MCF 10A (cell line): ENCODE measurements at regions not wholly inside any gene's neighbourhood (a gene's known extent, or its start where the extent isn't known, plus 50 kb on each side); places are given as distances from the start of the nearest gene placed in this dataset.

Experiments
- BruUV-seq: library from RNA; stranded (reverse); fragments of 400-500 nt; replicated peaks from 2 replicates; lab custom pipeline; 2021; lab: Mats Ljungman, UMichigan
- CTCF ChIA-PET: fragments of 300-600 bp; sonication (Branson Sonifier 250); formaldehyde crosslinking; extraction: SDS; loops from one replicate; lab custom pipeline; 2021; ENCODE audit warnings: antibody characterized with exemption, inconsistent platforms; lab: Yijun Ruan, JAX
- POLR2A ChIA-PET: fragments of 300-600, 350-650 bp; sonication (Branson Sonifier 250); formaldehyde crosslinking; extraction: SDS; loops from one replicate; lab custom pipeline; 2020; ENCODE audit warnings: antibody characterized with exemption, inconsistent platforms; lab: Yijun Ruan, JAX
- DNase-seq: peaks from one replicate; pipeline ENCODE4 v3.0.0-alpha.2; 2018; ENCODE audit not compliant: unreplicated experiment
- H3K27ac Mint-ChIP-seq: one replicate; pipeline ENCODE4 v1.8.0; 2022; ENCODE audit warnings: mild to moderate bottlenecking, low read depth, mixed read lengths; ENCODE audit not compliant: unreplicated experiment
- H3K27me3 Mint-ChIP-seq: one replicate; pipeline ENCODE4 v1.8.0; 2022; ENCODE audit warnings: mixed read lengths; ENCODE audit not compliant: insufficient read depth, unreplicated experiment
- H3K36me3 Mint-ChIP-seq: one replicate; pipeline ENCODE4 v1.8.0; 2022; ENCODE audit warnings: mild to moderate bottlenecking, moderate library complexity, mixed read lengths; ENCODE audit not compliant: insufficient read depth, unreplicated experiment
- H3K4me1 Mint-ChIP-seq: one replicate; pipeline ENCODE4 v1.8.0; 2022; ENCODE audit warnings: mixed read lengths; ENCODE audit not compliant: insufficient read depth, unreplicated experiment
- H3K4me3 Mint-ChIP-seq: one replicate; pipeline ENCODE4 v1.8.0; 2022; ENCODE audit warnings: mild to moderate bottlenecking, moderate library complexity, mixed read lengths; ENCODE audit not compliant: unreplicated experiment
- H3K9me3 Mint-ChIP-seq: one replicate; pipeline ENCODE4 v1.8.0; 2022; ENCODE audit warnings: mixed read lengths; ENCODE audit not compliant: unreplicated experiment
- CTCF ChIP-seq: fragments of 200-600 bp; IDR thresholded peaks from one replicate; pipeline ENCODE4 v1.8.0; 2022; ENCODE audit warnings: antibody characterized with exemption, mild to moderate bottlenecking; ENCODE audit not compliant: unreplicated experiment
- intact Hi-C: fragments of 100-400 bp; cut with micrococcal nuclease; formaldehyde crosslinking; loops from 2 replicates; pipeline ENCODE4 v1.14.1; 2022

- Mint-ChIP-seq H3K27me3 (no peaks in the 10 kb centered on the region), H3K36me3 (no peaks in the 10 kb centered on the region), H3K4me1 (peaks cover 8% of the 10 kb centered on the region), H3K4me3 (no peak overlapping the region), H3K27ac (no peak overlapping the region), H3K9me3 (no peaks in the 10 kb centered on the region)
- ChIA-PET CTCF (interaction anchor here (0.7 to 1.8 kb wide), 3 partner anchors 97 to 232 kb away, joined by 3 to 11 read pairs (median 3); no protein-coding TSS in a partner anchor), POLR2A (no interaction called here)
- no TSS peak for BruUV-seq
- intact Hi-C loops = loop anchor here (10.0 kb wide), 1 partner anchor 728 kb away; no protein-coding TSS in a partner anchor
- TF ChIP-seq CTCF = no peak
- DNase-seq = peak; percentile 31
Observed at GRCh38 chr4:143082701-143083100, 102.0 kb upstream of the USP38 start.

- Mint-ChIP-seq H3K9me3 (no peaks in the 10 kb centered on the region), H3K27ac (peak overlapping the region; percentile 0), H3K4me1 (peaks cover 8% of the 10 kb centered on the region), H3K36me3 (no peaks in the 10 kb centered on the region), H3K4me3 (no peak overlapping the region), H3K27me3 (no peaks in the 10 kb centered on the region)
- intact Hi-C loops = loop anchor here (2.0 to 10.0 kb wide), 2 partner anchors 99 to 729 kb away; no protein-coding TSS in a partner anchor
- no TSS peak for BruUV-seq
- TF ChIP-seq CTCF = no peak
- peak; percentile 33 for DNase-seq
- POLR2A ChIA-PET = interaction anchor here (0.6 kb wide), 1 partner anchor 118 kb away, joined by 3 read pairs; no protein-coding TSS in a partner anchor
- CTCF ChIA-PET = interaction anchor here (0.7 to 2.0 kb wide), 12 partner anchors 9 to 1928 kb away, joined by 3 to 11 read pairs (median 4); no protein-coding TSS in a partner anchor
Observed at GRCh38 chr4:143083756-143084472, 100.8 kb upstream of the USP38 start.

GRCh38 chr4:143084566-143084965 lies 100.2 kb upstream of the USP38 start:
- Mint-ChIP-seq H3K36me3 (no peaks in the 10 kb centered on the region), H3K27me3 (no peaks in the 10 kb centered on the region), H3K9me3 (no peaks in the 10 kb centered on the region), H3K4me3 (no peak overlapping the region), H3K27ac (no peak overlapping the region), H3K4me1 (peaks cover 13% of the 10 kb centered on the region)
- POLR2A ChIA-PET = interaction anchor here (0.6 kb wide), 1 partner anchor 119 kb away, joined by 3 read pairs; no protein-coding TSS in a partner anchor
- no TSS peak for BruUV-seq
- no peak for DNase-seq
- CTCF ChIA-PET = interaction anchor here (0.6 to 2.0 kb wide), 13 partner anchors 8 to 1929 kb away, joined by 3 to 8 read pairs (median 3); no protein-coding TSS in a partner anchor
- no peak for TF ChIP-seq CTCF
- intact Hi-C loops = loop anchor here (2.0 to 10.0 kb wide), 2 partner anchors 100 to 730 kb away; no protein-coding TSS in a partner anchor

GRCh38 chr4:143085224-143085623 lies 99.5 kb upstream of the USP38 start:
- peak; percentile 17 for DNase-seq
- BruUV-seq = no TSS peak
- Mint-ChIP-seq H3K4me1 (peaks cover 14% of the 10 kb centered on the region), H3K27me3 (no peaks in the 10 kb centered on the region), H3K4me3 (no peak overlapping the region), H3K36me3 (no peaks in the 10 kb centered on the region), H3K9me3 (no peaks in the 10 kb centered on the region), H3K27ac (no peak overlapping the region)
- ChIA-PET CTCF (interaction anchor here (0.6 to 2.0 kb wide), 8 partner anchors 7 to 1926 kb away, joined by 3 to 8 read pairs (median 4); no protein-coding TSS in a partner anchor), POLR2A (interaction anchor here (0.7 kb wide), 2 partner anchors 58 to 124 kb away, joined by 3 read pairs; no protein-coding TSS in a partner anchor)
- TF ChIP-seq CTCF = peak; percentile 31
- intact Hi-C loops = loop anchor here (1.0 to 10.0 kb wide), 5 partner anchors 100 to 958 kb away; partner anchors contain the start of gene INPP4B
